Anterior cingulate cortex (tissue), 58 donors: ENCODE measurements at regions not wholly inside any gene's neighbourhood (a gene's known extent, or its start where the extent isn't known, plus 50 kb on each side); places are given as distances from the start of the nearest gene placed in this dataset.
A peak's percentile ranks its signal among the peaks of the same experiment; 100 is the strongest.
"Not testable (repeated sequence)": the region's sequence is repeated elsewhere in the genome, so short reads cannot be mapped to it uniquely, and the experiment has no call there.

Experiments
- DNase-seq, 58 donors: peaks; one replicate each; lab custom pipeline; 2025; lab: John Stamatoyannopoulos, UW

DNA sequence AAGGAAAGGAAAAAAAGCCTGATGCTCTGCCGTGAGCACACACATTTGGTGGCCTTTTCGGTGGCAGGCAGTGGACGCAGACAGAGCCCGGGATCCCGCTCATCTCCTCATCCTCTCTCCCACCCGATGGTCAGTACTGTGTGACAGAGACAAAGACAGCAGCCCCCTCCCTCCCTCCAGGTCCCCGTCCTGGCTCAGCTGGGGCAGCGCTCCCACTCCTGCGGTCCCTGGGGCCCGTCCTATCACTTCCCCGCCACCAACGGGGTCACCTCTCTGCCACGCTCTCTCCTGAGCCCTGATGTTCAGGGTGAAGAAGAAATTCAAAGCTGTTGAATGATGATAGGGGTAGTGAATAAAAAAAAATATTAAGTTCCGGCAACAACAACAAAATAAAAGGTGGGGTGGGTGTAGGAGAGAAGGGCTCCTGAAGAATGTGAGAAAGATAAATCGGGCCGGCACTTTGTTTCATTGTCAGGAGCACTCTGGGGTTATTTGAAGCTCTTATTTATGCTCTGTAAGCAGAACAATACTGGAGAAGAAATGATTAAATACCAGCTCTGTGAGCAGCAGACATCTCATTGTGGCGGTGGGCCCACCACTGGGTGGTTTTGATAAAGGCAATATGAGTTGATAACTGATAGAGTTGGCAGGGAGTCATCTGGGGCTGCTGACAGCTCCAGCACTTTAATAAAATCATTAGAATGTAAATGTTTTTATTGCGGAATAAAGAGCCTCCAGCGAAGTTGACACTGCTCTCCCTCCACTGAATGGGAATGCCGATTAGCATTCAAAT is 417.7 kb downstream of the IRX1 start:
- DNase-seq = no peak

DNA sequence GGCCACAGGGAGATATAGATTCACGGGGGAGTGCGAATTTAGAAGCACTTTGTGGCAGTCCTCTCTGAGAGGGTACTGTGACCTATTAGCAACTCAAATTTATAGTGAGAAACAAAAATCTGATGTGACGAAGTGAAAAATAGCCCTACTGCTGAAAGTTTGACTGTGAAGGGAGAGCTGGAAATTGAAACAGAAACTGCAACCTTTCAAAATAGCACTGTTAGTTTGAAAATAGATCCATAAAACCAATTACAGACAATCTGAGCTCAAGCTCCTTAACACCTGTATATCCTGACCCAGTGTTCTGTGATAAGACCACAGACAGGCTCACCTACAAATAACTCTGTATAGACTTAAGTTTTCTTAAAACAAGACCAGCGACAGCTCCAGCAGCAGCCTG is 420.1 kb downstream of the IRX1 start:
- DNase-seq = no peak

DNA sequence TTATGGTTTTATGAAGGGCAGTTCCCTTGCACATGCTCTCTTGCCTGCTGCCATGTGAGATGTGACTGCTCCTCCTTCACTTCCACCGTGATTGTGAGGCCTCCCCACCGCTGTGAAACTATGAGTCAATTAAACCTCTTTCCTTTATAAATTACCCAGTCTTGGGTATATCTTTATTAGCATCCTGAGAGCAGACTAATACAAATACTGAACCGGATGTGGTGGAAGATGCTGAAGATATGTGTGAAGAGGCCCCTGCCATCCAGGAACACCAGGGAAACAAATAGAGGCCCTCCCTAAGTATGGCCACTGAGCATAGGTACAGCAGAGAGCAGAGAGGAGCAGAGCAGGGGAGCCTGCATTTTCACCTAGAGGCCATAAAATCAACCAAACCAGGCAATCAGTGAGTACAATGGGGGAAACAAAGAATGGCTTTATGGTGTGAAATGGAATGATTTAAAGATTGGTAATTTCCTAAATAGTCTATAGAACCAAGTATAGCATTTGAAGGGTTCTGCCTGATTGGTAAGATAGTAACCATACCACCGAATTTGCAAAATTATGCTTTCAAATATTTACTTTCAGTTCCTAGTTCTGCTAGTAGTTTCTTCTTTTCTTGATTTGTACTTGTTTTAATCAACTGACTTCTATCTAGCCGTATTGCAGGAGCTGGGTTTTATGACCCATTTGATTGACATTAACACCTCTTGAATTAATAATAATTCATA is 421.6 kb downstream of the IRX1 start:
- DNase-seq = no peak

DNA sequence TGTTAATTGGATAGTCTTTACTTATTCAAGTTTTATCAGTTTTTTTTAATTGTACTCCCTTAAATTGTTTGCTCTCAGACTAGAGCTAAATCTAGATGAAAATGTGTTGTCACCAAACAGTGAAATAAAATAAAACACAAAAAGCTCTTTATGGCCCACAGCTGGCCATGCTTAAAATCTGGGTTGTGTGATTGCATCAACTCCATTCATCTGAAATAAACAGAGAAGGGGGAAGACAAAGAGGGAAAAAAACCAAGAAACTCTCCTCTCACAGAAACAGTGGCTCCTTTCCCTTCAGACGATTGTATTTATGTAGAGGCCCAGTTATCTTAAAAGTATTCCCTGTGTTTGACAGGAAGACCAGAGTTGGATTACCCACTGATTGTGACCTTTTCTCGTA is 422.4 kb downstream of the IRX1 start:
- no peak for DNase-seq

DNA sequence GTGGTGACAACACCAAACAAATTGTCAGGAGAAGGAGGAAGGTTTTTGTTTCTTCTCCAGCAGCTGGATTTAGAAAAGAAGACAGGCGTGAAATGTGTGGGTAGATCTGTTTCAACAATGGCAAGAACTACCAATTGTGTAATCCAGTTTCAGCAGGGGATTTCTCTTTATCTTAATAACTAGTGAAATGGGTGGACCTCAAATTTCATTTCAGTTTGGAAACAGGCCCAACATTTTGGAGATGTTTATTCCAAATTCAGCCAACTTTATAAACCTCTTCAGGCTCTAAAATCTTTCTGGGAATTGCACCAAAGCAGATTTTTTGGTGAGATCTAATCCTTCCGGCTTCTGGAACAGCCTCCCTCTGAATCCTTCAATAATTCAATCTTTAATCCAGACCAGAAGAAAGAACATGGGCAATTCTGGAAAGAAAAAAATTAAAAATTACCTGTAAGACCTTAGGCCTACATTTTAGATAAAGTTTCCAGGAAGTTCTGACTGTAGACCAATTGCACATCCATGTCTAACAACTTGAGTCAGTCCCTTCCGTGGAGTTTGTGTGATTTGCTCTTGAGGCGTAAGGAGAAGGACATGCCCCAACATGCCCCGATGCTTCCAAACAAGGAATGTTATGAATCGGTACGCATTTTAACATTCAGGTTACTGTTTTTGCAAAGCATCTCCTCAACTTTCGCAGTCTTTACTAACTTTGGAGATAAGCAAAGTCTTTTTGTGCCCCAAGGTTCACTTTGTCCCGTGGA is 423.6 kb downstream of the IRX1 start:
- no peak for DNase-seq

DNA sequence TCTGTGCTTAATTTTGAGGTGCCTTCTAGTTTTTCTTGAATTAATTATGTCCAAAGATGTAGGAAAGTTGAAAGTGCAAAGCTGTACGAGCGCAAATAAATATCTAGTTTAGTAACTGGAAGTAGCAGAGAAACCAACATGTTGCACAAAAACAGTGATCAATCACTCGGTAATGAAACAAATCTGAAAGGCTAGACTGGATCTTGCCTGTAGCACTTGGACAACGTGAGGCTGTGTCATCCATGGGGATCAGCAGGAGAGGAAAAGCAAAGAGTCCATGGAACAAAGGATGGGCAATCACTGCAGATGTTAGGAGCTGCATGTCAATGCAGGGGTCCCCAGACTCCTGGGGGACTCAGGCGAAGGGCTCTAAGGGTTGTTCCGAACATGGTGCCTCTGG is 424.2 kb downstream of the IRX1 start:
- DNase-seq = no peak

DNA sequence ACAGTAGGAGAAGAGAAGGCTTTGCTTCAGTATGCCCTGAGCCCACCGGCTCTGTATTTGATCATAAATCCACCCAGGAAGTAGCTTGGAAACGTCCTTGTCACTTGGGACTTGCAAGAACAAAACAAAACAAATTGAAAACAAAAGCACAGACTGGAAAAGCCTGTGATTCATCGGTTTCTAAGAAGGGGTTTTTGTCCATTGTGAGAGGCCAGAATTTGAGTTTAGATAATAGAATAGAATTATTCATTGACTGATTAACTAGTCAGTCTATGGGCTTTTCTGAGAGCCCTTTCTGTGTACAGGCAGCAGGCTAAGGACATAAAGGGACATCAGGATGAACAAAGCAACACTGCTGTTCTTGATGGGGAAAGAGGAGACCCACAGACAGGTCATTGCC is 424.8 kb downstream of the IRX1 start:
- DNase-seq = peak in 3 of 58 donors; percentile 23 to 40 (median 27)

DNA sequence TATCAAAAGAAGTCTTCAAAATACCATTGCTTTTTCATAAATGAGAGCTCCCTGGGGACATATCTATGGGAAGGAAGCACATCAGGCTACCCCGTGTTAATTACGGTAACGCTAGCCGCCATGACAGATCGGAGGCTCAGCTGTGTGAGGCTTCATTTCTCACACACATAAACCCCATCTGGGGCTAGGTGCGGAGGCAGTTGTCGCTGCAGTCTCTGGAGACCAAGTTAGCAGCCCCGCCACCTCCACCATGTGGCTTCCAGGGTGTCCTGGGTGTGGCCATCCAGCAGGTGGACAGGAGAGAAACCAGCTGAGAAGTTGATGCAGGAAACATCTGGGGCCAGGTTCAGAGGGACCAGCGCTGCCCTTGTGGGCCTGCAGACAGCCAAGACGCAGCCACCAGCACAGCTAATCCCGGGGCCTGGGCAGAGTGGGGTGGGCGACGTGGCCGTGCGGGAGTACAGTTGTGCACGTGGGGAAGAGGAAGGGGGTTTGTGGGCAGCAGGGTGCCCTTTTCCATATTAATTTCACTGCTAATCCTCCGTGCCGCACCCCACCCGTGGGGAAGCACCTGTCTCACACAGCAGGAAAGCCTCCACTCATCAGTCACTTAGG is 426.5 kb downstream of the IRX1 start:
- no peak for DNase-seq

DNA sequence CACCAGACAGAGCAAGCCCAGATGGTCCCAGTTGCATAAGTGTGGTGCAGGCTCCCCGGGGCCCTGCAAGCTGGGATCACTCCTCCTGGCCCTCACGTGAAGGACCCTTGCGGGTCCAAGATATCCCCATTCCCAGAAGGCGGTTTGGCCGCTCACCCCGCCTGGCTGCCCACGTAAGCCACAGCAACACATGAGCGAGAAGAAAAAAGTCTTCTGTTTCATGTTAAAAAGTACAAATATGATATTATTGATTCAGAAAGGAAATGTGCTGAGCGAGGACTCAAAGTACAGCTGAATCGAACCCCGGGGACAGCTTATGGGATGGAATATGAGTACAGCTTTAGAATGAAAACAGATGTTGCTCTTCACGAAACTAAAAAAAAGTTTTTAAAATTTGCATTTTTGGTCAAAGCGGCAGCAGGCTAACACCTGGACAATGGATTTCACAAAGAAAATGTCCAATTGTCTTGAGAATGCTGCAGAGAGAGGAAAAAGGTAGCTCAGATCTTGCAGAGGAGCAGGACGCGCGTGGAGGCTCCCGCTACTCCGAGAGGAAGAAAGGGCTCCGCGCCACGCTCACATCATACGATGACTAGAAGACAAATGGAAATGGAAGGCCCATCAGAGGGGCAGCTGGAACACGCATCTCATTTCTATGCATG is 427.6 kb downstream of the IRX1 start:
- no peak for DNase-seq

DNA sequence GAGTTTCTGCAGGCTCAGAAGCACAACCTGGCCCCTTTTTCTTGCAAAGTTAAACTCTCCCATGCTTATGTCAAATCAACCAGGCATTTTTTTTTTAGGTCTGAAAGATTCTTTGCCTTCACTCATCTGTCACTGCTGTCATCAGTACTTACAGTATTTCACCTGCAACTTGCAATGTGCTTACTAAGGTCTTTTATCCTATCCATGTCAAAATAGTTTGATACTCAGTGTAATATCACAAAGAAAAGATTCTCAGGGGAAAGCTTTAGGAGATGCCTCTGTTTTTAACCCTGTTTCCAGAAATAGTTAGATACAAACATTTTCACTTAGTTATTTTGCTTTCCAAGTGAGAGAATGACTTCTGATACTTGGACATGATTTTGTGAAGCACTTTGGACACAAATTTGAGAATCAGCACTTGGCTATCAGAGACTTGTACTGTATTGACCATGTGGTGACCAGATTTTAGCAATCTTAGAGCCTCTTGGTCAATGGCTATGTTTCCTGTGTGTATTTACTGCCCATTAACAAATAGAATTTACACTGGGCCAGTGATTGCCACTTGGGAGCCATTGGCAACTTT is 428.2 kb downstream of the IRX1 start:
- no peak for DNase-seq

DNA sequence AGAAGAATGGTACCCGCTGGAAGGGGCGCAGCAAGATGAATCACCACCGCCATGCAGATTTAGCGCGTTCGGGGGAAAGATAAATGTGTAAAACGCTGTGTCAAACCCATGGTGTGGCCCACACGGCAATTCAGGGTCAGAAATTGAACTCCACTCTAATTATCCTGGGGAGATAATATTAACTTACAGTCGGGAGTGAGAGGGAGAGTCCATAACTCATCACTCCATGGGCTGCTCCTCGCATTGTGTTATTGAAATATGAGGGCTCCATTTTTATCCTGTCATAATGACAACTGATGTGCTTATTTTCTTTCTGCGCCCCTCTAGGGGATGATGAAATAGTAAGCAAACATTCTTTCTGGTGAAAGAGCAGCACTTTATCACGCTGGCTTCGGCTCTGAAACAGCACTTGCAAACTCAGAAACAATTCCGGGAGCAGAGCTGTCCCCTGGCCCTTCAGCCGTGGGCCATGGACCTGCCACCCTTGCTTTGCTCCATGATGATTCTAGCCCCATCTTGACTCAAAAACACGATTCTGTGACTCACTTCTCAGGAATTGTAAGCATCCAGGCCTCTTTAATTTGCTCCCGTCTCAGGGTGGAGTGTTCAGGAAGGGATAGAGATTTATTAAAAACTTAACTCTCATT is 431.6 kb downstream of the IRX1 start:
- DNase-seq = no peak

DNA sequence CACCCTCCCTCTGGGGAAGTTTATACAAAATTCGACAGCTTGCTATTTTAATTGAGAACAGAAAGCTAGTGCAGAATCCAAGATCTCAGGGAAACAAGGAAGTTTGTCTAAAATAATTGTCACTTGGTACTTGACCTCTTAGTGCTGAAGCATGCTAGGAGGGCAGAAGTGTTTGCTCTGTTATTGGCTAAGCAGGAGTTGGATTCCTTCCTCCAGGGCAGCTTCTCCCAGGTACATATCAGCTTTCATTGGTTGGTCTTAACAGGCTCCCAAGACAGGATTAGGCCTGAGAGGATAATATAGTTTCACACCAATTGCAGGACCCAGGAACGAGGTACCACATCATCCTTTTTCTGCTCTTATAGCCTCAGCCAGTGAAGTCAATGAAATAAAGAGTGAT is 432.8 kb downstream of the IRX1 start:
- no peak for DNase-seq

DNA sequence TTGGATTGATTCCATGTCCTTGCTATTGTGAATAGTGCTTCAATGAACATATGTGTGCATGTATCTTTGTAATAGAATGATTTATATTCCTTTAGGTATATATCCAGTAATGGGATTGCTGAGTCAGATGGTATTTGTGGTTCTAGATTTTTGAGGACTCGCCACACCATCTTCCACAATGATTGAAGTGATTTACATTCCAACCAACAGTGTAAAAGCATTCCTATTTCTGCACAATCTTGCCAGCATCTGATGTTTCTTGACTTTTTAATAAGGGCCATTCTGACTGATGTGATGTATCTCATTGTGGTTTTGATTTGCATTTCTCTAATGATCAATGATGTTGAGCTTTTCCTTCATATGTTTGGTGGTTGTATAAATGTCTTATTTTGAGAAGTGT is 437.9 kb downstream of the IRX1 start:
- DNase-seq = not testable (repeated sequence)

DNA sequence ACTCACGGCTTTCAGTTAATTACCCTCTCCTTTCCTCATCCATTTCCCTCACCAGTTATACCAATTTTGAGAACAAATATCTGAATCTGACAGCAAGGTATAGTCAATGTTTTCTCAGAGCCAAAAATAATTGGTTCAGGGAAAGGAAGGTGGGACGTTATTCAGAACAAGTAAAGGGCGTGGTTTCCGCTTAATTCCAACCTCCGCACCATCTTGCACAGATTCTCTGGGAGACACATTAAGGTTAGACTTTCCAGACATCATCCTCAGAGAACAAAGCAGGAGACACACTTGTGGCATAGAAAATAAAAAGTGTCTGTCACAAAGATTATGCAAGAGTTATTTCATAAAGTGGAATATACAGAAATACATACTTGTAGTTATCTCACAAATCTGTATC is 441.2 kb downstream of the IRX1 start:
- DNase-seq = no peak

DNA sequence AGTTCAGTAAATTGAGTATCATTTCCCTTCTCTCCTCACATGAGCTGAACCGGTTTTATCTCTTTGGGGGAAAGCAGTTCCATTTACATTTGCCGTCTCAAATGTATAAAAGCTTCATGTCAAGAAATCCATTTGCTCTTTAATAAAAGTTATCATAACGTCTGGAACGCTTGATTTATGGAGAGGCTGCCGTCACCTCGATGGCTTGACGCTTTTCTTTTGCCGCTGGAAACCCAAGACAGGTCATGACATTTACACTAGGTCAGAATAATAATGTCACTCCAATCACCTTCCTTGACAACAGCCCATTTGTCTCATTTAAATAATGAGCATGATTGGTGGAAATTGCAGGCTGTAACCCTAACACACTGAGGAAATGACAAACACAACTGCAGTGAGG is 443.4 kb downstream of the IRX1 start:
- DNase-seq = no peak

DNA sequence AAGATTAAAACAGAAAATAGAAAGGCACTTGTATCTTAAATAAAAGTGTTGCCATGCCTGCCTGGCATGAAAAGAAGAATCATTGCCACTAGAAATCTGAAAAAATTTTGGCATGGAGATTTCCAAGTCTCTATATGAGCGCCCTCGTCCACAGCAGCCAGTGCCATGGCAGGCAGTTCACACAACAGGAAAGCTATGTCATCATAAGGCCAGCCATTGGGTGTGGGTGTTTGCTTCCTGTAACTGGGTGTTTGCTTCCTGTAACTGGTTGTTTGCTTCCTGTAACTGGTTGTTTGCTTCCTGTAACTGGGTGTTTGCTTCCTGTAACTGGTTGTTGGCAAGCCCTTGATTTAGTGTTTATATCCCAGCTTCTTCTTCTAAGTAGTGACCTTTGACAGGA is 446.7 kb downstream of the IRX1 start:
- no peak for DNase-seq

DNA sequence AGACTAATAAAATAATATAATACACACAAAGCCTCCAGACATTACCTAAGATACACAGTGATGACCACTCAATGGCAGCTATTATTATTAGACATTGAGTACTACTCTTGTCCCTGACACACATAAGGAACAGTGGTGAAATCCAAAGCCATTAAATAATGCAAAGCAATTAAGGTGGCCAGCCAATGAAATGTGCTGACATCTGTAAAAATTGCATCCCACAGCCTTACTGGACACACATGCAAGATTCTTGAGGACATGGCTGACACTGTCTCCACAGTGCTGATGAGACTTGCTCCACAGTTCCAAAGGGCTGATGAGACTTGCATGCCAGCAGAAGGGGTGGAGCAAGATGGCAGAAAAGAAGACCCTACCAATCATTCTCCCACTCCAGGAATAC is 447.5 kb downstream of the IRX1 start:
- DNase-seq = no peak

DNA sequence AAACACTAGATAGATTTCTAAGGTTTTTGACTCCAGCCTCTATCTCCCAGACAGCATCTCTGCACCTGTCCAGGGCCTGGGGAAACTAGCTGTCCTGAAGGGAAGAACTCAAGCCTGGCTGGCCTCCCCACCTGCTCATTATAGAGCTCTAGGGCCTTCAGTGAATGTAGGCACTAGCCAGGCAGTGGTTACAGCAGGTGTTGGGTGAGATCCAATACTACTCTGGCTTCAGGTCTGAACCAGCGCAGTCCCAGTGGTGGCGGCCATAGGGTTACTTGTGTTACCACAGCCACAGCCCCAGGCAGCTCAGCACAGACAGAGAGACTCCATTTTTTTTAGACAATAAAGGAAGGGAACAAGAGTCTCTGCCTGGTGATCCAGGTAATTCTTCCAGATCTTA is 449.2 kb downstream of the IRX1 start:
- DNase-seq = no peak

DNA sequence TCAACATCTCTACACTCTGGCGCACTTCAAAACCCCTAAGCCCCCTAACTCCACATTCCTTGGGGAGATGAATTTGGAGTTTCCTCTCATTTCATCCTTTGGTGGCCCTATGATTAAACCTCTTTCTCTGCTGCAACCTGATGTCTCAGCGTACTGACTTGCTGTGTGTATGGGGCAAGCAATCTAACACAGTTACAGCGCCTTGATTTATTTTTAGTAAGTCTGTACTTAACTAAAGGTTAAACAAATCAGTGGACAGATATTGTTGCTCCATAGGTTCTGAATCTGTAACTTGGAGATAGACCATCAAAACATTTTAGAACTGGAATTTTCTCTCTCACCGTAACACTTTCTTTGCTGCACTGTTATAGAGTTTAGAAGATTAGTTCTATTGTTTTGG is 452.8 kb downstream of the IRX1 start:
- no peak for DNase-seq

DNA sequence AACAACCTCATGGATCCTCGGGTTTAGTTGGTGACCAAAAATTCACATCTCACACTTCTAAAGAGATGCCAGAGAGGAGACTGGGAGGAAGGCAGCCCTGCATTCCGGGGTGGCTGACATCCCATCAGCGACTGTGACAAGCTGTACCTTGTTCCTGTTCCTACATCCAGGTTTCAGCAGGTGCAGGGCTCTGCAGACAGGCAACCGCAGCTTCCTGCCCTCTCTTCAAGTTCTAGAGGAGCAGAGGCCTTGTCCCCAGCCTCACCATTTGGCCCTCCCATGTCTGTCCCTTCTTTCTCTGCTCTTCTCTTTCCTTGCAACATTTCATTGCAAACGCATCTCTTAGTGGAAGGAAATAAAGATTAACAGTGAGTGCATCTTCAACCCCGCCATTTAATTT is 454.6 kb downstream of the IRX1 start:
- DNase-seq = no peak
